ENCODE measurements at regions not wholly inside any gene's neighbourhood (a gene's known extent, or its start where the extent isn't known, plus 50 kb on each side); places are given as distances from the start of the nearest gene placed in this dataset.
"Not testable (repeated sequence)": the region's sequence is repeated elsewhere in the genome, so short reads cannot be mapped to it uniquely, and the experiment has no call there.

DNA sequence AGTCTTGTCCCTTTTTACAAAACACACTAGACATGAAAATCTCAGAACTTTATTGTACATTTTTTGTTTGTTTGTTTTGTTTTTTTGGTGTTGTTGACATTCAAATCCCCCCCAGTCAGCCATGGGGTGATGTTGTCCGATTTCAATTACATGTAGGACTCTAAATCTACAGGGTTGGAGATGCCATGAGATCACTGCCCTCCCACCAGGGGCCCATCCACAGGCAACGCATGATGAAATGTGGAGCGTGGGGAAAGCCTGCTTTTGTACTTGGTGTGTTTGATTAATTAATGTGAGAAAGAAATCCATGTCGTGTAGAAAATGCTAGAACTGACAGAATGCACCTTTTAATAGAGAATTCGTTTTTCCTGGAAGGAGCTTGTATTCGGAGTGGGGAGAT lies 93.2 kb downstream of the ZNF22 start:
- WGBS, result 74% methylated on average over 6 of the region's 6 CpGs
- DNase-seq (ENCODE audit: extremely low spot score), result no peak

GRCh38 chr10:45095286-45095685 lies 94.6 kb downstream of the ZNF22 start:
- Histone ChIP-seq H3K27ac (ENCODE audit: low read depth) (no peak overlapping the region), H3K36me3 (ENCODE audit: insufficient read depth) (no peaks in the 10 kb centered on the region), H3K4me1 (ENCODE audit: insufficient read depth) (no peaks in the 10 kb centered on the region), H3K4me3 (ENCODE audit: low read depth, low read length) (no peak overlapping the region)
- 40% methylated on average over 3 of the region's 3 CpGs for WGBS
- no peak for DNase-seq (ENCODE audit: extremely low spot score)

More for the DNA sequence above, 93.2 kb downstream of the ZNF22 start:
- Histone ChIP-seq H3K27ac (ENCODE audit: low read depth) (no peak overlapping the region), H3K4me3 (ENCODE audit: low read depth, low read length) (no peak overlapping the region), H3K4me1 (ENCODE audit: insufficient read depth) (no peaks in the 10 kb centered on the region), H3K36me3 (ENCODE audit: insufficient read depth) (no peaks in the 10 kb centered on the region)

- Histone ChIP-seq H3K4me1 (ENCODE audit: insufficient read depth) (no peaks in the 10 kb centered on the region), H3K36me3 (ENCODE audit: insufficient read depth) (no peaks in the 10 kb centered on the region), H3K27ac (ENCODE audit: low read depth) (no peak overlapping the region), H3K4me3 (ENCODE audit: low read depth, low read length) (no peak overlapping the region)
- 42% methylated on average over 3 of the region's 3 CpGs for WGBS
- DNase-seq (ENCODE audit: extremely low spot score), result no peak
Measured at GRCh38 chr10:45096001-45096400, 95.3 kb downstream of the ZNF22 start.

DNA sequence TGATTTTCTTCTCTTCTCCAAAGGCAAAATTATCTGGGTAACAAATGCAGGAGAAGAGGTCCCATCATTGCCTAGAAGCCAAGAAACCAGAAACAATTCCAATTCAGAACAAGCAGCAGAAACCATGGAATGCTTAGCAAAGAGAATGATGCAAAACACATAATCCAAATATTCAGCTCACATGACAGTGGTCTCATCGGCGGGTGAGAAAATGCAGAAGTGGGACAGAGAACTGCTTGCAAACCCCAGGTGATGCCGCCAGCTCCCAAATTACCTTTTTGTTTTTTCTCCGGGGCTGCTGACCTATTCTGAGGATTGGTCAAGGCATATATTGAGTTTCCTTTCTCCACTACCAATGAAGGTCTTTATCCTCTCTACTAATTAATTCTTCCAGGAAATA lies 99.7 kb downstream of the ZNF22 start:
- Histone ChIP-seq H3K4me3 (ENCODE audit: low read depth, low read length) (no peak overlapping the region), H3K36me3 (ENCODE audit: insufficient read depth) (no peaks in the 10 kb centered on the region), H3K27ac (ENCODE audit: low read depth) (no peak overlapping the region), H3K4me1 (ENCODE audit: insufficient read depth) (no peaks in the 10 kb centered on the region)
- WGBS, result 78% methylated on average over 4 of the region's 4 CpGs
- DNase-seq (ENCODE audit: extremely low spot score), result no peak

- Histone ChIP-seq H3K27ac (ENCODE audit: low read depth) (no peak overlapping the region), H3K36me3 (ENCODE audit: insufficient read depth) (no peaks in the 10 kb centered on the region), H3K4me3 (ENCODE audit: low read depth, low read length) (no peak overlapping the region), H3K4me1 (ENCODE audit: insufficient read depth) (no peaks in the 10 kb centered on the region)
- no peak for DNase-seq (ENCODE audit: extremely low spot score)
- WGBS, result 54% methylated on average over 4 of the region's 4 CpGs
Measured at GRCh38 chr10:45104674-45105073, 104.0 kb downstream of the ZNF22 start.

- not testable (repeated sequence) for DNase-seq (ENCODE audit: extremely low spot score); H3K27ac ChIP-seq (ENCODE audit: low read depth); H3K4me3 ChIP-seq (ENCODE audit: low read depth, low read length); H3K4me1 ChIP-seq (ENCODE audit: insufficient read depth); H3K36me3 ChIP-seq (ENCODE audit: insufficient read depth)
- WGBS, result 59% methylated on average over 5 of the region's 5 CpGs
Measured at GRCh38 chr10:45105309-45105708, 104.6 kb downstream of the ZNF22 start.

- Histone ChIP-seq H3K36me3 (ENCODE audit: insufficient read depth) (no peaks in the 10 kb centered on the region), H3K4me3 (ENCODE audit: low read depth, low read length) (no peak overlapping the region), H3K27ac (ENCODE audit: low read depth) (no peak overlapping the region), H3K4me1 (ENCODE audit: insufficient read depth) (no peaks in the 10 kb centered on the region)
- no peak for DNase-seq (ENCODE audit: extremely low spot score)
- WGBS, result 64% methylated on average over 7 of the region's 7 CpGs
Measured at GRCh38 chr10:45106236-45106856, 105.6 kb downstream of the ZNF22 start.

DNA sequence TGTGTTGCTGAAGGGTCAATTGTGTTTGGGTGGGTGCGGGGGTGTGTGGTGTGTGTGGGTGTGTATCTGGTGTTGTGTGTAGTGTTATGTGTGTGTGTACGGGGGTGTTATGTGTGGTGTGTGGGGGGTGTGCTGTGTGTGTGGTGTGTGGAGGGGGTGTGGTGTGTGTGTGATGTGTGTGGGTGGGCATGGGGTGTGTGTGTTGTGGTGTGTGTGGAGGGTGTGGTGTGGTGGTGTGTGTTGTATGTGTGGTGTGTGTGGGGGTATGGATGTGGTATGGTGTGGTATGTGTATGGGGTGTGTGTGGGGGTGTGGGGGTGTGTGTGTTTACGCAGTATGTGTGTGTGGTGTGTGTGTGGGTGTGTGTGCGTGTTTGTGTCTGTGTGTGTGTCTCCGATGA lies 110.8 kb downstream of the ZNF22 start:
- H3K27ac ChIP-seq (ENCODE audit: low read depth), result no peak overlapping the region
- H3K4me3 ChIP-seq (ENCODE audit: low read depth, low read length), result no peak overlapping the region
- H3K4me1 ChIP-seq (ENCODE audit: insufficient read depth), result no peaks in the 10 kb centered on the region
- H3K36me3 ChIP-seq (ENCODE audit: insufficient read depth), result no peaks in the 10 kb centered on the region
- 96% methylated on average over 5 of the region's 5 CpGs for WGBS
- no peak for DNase-seq (ENCODE audit: extremely low spot score)

DNA sequence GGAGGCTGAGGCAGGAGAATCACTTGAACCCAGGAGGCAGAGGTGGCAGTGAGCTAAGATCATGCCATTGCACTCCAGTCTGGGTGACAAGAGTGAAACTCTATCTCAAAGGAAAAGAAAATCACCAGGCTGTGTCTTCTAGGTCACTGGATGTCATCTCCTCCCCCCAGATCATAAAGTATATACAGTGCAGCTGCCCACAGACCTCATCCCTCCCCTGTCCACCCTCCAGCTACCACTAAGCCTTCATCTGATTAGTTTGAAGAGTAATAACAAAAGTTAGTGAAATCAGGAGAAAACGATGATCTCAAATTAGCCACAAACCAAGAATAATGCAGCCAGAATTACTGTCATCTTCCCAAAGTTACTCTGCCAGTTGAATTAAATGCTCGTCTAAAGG lies 117.2 kb downstream of the ZNF22 start:
- H3K36me3 ChIP-seq (ENCODE audit: insufficient read depth); H3K4me3 ChIP-seq (ENCODE audit: low read depth, low read length); H3K4me1 ChIP-seq (ENCODE audit: insufficient read depth); DNase-seq (ENCODE audit: extremely low spot score); H3K27ac ChIP-seq (ENCODE audit: low read depth): not testable (repeated sequence)
- 76% methylated on average over 2 of the region's 2 CpGs for WGBS

DNA sequence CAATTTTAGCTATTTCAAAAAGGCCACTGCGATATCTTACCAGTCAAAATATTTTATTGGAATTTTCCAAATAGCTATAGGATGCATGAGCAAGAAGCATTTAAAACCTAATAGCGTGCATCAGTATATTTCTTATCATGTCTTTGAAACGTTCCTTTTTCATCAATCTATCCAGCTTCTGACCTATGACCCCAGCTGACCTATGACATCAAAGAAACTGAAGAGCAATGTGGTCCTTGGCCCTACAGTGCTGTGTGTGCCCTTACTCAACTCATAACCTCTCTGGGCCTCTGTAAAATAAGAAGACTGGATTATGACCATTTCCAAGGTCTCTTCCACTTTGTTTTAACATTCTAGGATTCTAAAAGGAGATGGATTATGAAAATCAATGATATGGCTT lies 118.2 kb downstream of the ZNF22 start:
- WGBS, result 56% methylated on average over 3 of the region's 3 CpGs
- H3K27ac ChIP-seq (ENCODE audit: low read depth), result no peak overlapping the region
- no peak overlapping the region for H3K4me3 ChIP-seq (ENCODE audit: low read depth, low read length)
- no peak for DNase-seq (ENCODE audit: extremely low spot score)
- H3K36me3 ChIP-seq (ENCODE audit: insufficient read depth), result no peaks in the 10 kb centered on the region
- no peaks in the 10 kb centered on the region for H3K4me1 ChIP-seq (ENCODE audit: insufficient read depth)

DNA sequence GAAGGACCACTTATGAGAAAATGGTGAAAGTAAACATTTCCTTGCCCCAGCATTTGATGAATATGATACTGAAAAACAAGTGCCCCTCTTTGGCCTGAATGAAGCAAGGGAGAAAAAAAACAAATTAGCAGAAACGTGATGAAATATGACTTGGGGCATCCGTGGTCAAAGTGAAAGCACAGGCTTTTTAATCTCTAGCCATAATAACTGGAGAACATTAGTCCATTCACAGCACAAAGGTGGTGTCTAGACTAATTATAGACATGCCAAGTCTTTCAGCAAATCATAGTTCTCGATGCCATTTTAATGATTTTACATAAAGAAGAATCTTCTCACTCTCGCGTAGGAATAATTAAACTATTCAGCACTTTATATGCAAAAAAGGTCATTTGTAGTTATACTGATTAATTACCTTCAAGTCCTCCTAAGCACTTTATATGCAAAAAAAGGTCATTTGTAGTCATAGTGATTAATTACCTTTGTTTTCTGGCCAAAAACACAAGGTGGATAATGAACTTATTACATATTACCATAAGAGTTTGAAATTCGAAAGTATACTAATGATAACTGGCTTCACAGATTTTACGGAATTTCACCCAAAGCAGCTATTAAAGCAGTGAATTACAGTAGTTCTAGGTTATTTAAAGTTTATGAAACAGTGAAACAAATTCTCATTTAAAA lies 121.6 kb downstream of the ZNF22 start:
- not testable (repeated sequence) for H3K4me1 ChIP-seq (ENCODE audit: insufficient read depth); H3K36me3 ChIP-seq (ENCODE audit: insufficient read depth); H3K4me3 ChIP-seq (ENCODE audit: low read depth, low read length); H3K27ac ChIP-seq (ENCODE audit: low read depth); DNase-seq (ENCODE audit: extremely low spot score)
- 91% methylated on average over 5 of the region's 7 CpGs for WGBS

GRCh38 chr10:45135443-45136198 lies 134.9 kb downstream of the ZNF22 start:
- H3K27ac ChIP-seq (ENCODE audit: low read depth), result no peak overlapping the region
- H3K4me1 ChIP-seq (ENCODE audit: insufficient read depth), result no peaks in the 10 kb centered on the region
- 57% methylated on average over 12 of the region's 12 CpGs for WGBS
- H3K36me3 ChIP-seq (ENCODE audit: insufficient read depth), result no peaks in the 10 kb centered on the region
- no peak for DNase-seq (ENCODE audit: extremely low spot score)
- H3K4me3 ChIP-seq (ENCODE audit: low read depth, low read length), result no peak overlapping the region

DNA sequence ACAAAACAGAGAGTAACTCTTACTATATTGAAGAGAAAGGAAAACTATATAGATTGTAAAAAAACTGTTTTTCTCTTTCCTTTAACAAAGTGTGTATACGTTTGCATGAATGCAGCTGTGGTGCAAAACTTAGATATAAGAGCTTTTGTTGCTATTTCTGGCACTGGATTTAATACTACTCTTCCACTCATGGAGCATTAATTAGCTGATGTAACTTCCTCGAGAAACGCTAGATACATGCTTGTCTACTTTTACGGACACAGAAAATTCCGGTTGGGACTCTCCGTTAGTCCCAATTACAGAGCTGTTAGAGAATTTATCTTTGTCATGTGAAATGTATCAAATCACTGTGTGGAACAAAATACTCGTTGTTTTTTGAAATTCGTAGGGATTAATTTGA lies 135.5 kb downstream of the ZNF22 start:
- Histone ChIP-seq H3K4me1 (ENCODE audit: insufficient read depth) (no peaks in the 10 kb centered on the region), H3K36me3 (ENCODE audit: insufficient read depth) (no peaks in the 10 kb centered on the region), H3K4me3 (ENCODE audit: low read depth, low read length) (no peak overlapping the region), H3K27ac (ENCODE audit: low read depth) (no peak overlapping the region)
- DNase-seq (ENCODE audit: extremely low spot score), result no peak
- WGBS, result 48% methylated on average over 8 of the region's 8 CpGs

Measured in urinary bladder (tissue), 3 donors.